Trophoblast cell (in vitro differentiated cells and primary cell): ENCODE measurements at regions not wholly inside any gene's neighbourhood (a gene's known extent, or its start where the extent isn't known, plus 50 kb on each side); places are given as distances from the start of the nearest gene placed in this dataset.

Source experiments
- DNase-seq, 2 donors: peaks; one replicate each; pipeline ENCODE4 v3.0.0-alpha.2; 2016
- H2AFZ ChIP-seq: 2 replicates; pipeline ENCODE4 v1.6.1; 2013; ENCODE audit warnings: low read length, moderate library complexity, mild to moderate bottlenecking; ENCODE audit not compliant: insufficient read depth, poor library complexity
- H2AK5ac ChIP-seq: 2 replicates; pipeline ENCODE4 v1.6.1; 2013; ENCODE audit warnings: mild to moderate bottlenecking, low read length
- H2BK120ac ChIP-seq: 2 replicates; pipeline ENCODE4 v1.6.1; 2013; ENCODE audit warnings: low read length, mild to moderate bottlenecking, moderate library complexity; ENCODE audit not compliant: insufficient read depth, poor library complexity
- H2BK12ac ChIP-seq: 2 replicates; pipeline ENCODE4 v1.6.1; 2013; ENCODE audit warnings: mild to moderate bottlenecking, low read length, moderate library complexity
- H2BK5ac ChIP-seq: 2 replicates; pipeline ENCODE4 v1.6.1; 2013; ENCODE audit warnings: low read length, low read depth, moderate library complexity, mild to moderate bottlenecking; ENCODE audit not compliant: poor library complexity
- H3K14ac ChIP-seq: 2 replicates; pipeline ENCODE4 v1.6.1; 2013; ENCODE audit warnings: mild to moderate bottlenecking, low read length
- H3K18ac ChIP-seq: 2 replicates; pipeline ENCODE4 v1.6.1; 2013; ENCODE audit warnings: mild to moderate bottlenecking, low read length
- H3K23ac ChIP-seq: 2 replicates; pipeline ENCODE4 v1.6.1; 2013; ENCODE audit warnings: low read length
- H3K27ac ChIP-seq: 2 replicates; pipeline ENCODE4 v1.5.1; 2013; ENCODE audit warnings: low read depth, mild to moderate bottlenecking, inconsistent platforms, low read length, moderate library complexity
- H3K27me3 ChIP-seq: 2 replicates; pipeline ENCODE4 v1.6.1; 2013; ENCODE audit warnings: inconsistent platforms, mild to moderate bottlenecking, low read length, moderate library complexity; ENCODE audit not compliant: insufficient read depth
- H3K36me3 ChIP-seq, 2 experiments: 1 replicate in 1 of 2; 2 replicates in 1 of 2; pipeline ENCODE4 v1.6.1; 2013; ENCODE audit warnings: low read length in 2 of 2, mild to moderate bottlenecking in 2 of 2, moderate library complexity in 1 of 2; ENCODE audit not compliant: insufficient read depth in 2 of 2, control insufficient read depth in 1 of 2
- H3K4ac ChIP-seq: 2 replicates; pipeline ENCODE4 v1.6.1; 2013; ENCODE audit warnings: low read depth, mild to moderate bottlenecking, low read length, moderate library complexity
- H3K4me1 ChIP-seq, 2 experiments: 1 replicate in 1 of 2; 2 replicates in 1 of 2; pipeline ENCODE4 v1.6.1; 2013; ENCODE audit warnings: low read length in 2 of 2, mild to moderate bottlenecking in 2 of 2, moderate library complexity in 1 of 2; ENCODE audit not compliant: insufficient read depth in 2 of 2, control insufficient read depth in 1 of 2
- H3K4me2 ChIP-seq: 2 replicates; pipeline ENCODE4 v1.6.1; 2013; ENCODE audit warnings: inconsistent platforms, mild to moderate bottlenecking, low read length, moderate library complexity
- H3K4me3 ChIP-seq: 2 replicates; pipeline ENCODE4 v1.5.1; 2013; ENCODE audit warnings: mild to moderate bottlenecking, low read depth, low read length, inconsistent platforms
- H3K79me1 ChIP-seq: one replicate; pipeline ENCODE4 v1.6.1; 2013; ENCODE audit warnings: low read length
- H3K79me2 ChIP-seq: 2 replicates; pipeline ENCODE4 v1.6.1; 2013; ENCODE audit warnings: low read length, mild to moderate bottlenecking; ENCODE audit not compliant: control insufficient read depth, insufficient read depth, poor library complexity
- H3K9ac ChIP-seq: 2 replicates; pipeline ENCODE4 v1.6.1; 2013; ENCODE audit warnings: mild to moderate bottlenecking, low read length
- H3K9me3 ChIP-seq: 2 replicates; pipeline ENCODE4 v1.6.1; 2013; ENCODE audit warnings: low read depth, mild to moderate bottlenecking, control low read depth, inconsistent platforms, low read length; ENCODE audit not compliant: insufficient read depth
- H4K12ac ChIP-seq: 2 replicates; pipeline ENCODE4 v1.6.1; 2013; ENCODE audit warnings: low read depth, mild to moderate bottlenecking, low read length, moderate library complexity
- H4K8ac ChIP-seq: 2 replicates; pipeline ENCODE4 v1.6.1; 2013; ENCODE audit warnings: low read depth, mild to moderate bottlenecking, low read length, moderate library complexity
- H4K91ac ChIP-seq: one replicate; pipeline ENCODE4 v1.6.1; 2013; ENCODE audit warnings: low read depth, mild to moderate bottlenecking, low read length, moderate library complexity
- WGBS: extraction: QIAGEN DNeasy Blood & Tissue Kit; methylation state at CpG from one replicate; pipeline ENCODE4 v1.1.7; 2013; ENCODE audit warnings: missing lambda C conversion rate; ENCODE audit not compliant: insufficient read length, insufficient coverage; ENCODE audit errors: extremely low coverage; 5-methylcytosine and 5-hydroxymethylcytosine counted together

DNA sequence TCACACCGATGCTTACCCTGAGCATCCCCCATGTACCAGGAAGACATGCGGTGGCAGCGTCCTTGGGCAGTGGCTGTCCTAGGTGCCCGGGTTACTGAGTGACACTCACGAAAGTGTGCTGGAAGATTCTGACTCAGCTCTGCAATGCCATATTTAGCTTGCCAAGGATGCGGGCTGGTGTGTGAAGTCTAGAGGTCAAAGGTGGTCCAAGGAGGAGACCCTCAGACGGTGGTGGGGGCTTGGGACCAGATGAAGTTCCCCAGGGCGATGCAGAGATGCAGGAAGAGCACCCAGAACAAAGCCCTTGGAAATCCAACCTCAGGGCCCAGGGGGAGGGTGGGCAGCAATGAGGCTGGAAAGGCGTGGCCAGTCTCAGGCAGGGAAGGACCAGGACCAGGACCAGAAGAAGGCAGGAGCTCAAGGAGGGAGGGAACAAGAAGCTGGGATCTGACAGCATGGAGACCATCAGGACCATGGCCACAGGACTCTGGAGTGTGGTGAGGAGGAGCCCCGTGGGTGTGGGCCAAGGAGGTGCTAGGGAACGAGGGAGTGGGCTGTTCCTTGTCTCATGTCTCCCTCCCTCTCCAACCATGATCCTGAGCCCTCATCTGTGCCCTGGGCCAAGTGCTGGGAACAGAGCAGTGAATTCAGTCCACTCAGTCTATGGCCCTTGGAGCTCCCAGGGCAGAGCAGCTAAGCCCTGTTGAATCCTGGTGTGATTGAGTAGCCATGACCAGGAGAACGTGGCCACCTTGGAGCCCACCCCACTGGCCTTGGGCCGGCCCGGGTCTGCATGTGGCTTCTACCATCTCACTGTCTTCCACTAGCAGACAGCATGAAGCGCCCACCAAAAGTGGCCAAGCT lies 310.1 kb upstream of the DIO3 start:
- Histone ChIP-seq H3K36me3 (no peaks in the 10 kb centered on the region), H3K27me3 (no peaks in the 10 kb centered on the region), H3K79me2 (no peaks in the 10 kb centered on the region), H3K18ac (no peak overlapping the region), H2AFZ (no peak overlapping the region), H4K12ac (no peak overlapping the region), H4K91ac (no peak overlapping the region), H3K4me1 (peaks cover 0 to under 1% of the 10 kb centered on the region in 2 experiments), H3K23ac (no peak overlapping the region), H2BK5ac (no peak overlapping the region), H2AK5ac (no peak overlapping the region), H3K79me1 (no peaks in the 10 kb centered on the region), H3K9ac (no peak overlapping the region), H3K14ac (no peak overlapping the region), H4K8ac (no peak overlapping the region), H2BK120ac (no peak overlapping the region), H3K4ac (no peak overlapping the region), H3K27ac (no peak overlapping the region), H3K4me3 (no peak overlapping the region), H3K4me2 (no peak overlapping the region), H2BK12ac (no peak overlapping the region), H3K9me3 (peaks cover 5% of the 10 kb centered on the region)
- WGBS, result no CpG with 5 or more reads among the region's 15 CpGs
- no peak for DNase-seq

DNA sequence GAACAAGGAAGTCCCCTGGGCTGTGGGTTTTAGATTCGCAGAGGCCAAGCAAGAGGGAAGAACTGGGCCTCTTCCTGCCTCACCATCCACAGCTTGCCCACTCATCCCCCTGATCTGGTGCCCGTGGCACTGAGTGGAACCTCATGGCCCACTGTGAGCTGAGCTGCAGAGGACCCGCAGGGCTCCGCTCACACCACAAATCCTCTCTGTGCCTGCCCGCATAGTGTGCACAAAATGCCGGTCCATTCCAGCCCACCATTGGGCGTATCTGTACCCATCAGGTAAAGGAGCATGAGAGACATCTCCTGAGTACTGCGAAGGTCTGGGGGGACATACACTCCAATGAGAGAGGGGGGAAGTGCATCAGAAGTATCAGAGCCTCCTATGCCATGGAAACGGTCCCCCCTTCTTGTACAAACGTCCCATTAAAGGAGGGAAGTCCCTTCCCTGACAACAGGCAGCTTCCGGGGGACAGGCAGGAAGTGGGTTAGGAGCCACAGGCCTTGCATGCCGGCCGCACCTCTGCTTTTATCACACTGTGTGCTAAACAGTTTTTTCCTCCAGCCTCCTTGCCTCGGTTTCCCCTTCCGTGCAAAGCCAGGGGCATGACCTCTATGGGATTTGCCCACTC lies 309.4 kb upstream of the DIO3 start:
- H3K4me1 ChIP-seq, result peaks cover 0 to 3% of the 10 kb centered on the region in 2 experiments
- H3K14ac ChIP-seq, result no peak overlapping the region
- no peak overlapping the region for H3K9ac ChIP-seq
- WGBS, result no CpG with 5 or more reads among the region's 15 CpGs
- no peak overlapping the region for H2BK5ac ChIP-seq
- no peak overlapping the region for H2AK5ac ChIP-seq
- H3K4me2 ChIP-seq, result no peak overlapping the region
- H3K9me3 ChIP-seq, result peaks cover 5% of the 10 kb centered on the region
- H3K79me2 ChIP-seq, result no peaks in the 10 kb centered on the region
- no peaks in the 10 kb centered on the region for H3K27me3 ChIP-seq
- H2BK120ac ChIP-seq, result no peak overlapping the region
- H3K4ac ChIP-seq, result no peak overlapping the region
- no peak overlapping the region for H2BK12ac ChIP-seq
- no peak overlapping the region for H3K18ac ChIP-seq
- no peak overlapping the region for H2AFZ ChIP-seq
- H3K4me3 ChIP-seq, result no peak overlapping the region
- no peak overlapping the region for H3K27ac ChIP-seq
- no peaks in the 10 kb centered on the region for H3K79me1 ChIP-seq
- H3K36me3 ChIP-seq, result no peaks in the 10 kb centered on the region
- H4K12ac ChIP-seq, result no peak overlapping the region
- no peak overlapping the region for H3K23ac ChIP-seq
- no peak for DNase-seq
- no peak overlapping the region for H4K8ac ChIP-seq
- no peak overlapping the region for H4K91ac ChIP-seq

DNA sequence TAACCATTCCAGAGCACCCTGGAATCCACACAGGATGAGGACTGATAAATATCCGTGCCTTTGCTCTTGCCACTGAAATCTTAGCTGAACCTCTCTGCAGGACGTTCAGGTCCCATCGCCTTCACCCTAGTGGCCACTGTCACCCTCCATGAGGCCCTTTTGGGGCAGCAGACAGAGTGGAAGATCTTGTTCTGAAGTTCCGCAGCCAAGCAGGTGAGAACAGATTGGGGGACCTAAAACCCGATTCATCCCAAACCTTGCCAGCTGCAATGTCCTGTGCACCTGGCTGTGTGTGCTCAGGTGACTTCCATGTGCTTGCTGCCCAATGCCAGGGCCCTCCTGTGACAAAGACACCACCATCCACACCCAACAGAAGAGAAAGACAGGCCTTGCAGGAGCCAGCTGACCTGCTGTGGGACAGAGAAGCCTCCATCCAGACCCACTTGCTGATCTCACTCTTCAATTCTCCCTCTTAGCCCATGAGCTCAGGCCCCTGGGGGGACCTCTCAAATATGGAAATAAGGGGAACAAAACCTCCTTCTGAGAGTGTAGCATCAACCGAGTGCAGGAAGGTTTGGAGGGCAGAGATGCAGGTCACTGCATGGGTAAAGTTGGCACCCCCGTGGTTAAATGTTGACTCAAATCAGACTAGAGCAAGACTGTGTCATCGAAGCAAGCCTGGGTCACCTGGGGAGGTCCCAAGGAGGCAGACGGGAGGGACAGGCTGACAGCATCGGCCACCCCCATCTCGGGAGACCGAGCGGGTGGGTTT lies 308.7 kb upstream of the DIO3 start:
- no peak overlapping the region for H3K4me3 ChIP-seq
- H3K27me3 ChIP-seq, result no peaks in the 10 kb centered on the region
- no peak overlapping the region for H3K27ac ChIP-seq
- no peak overlapping the region for H4K12ac ChIP-seq
- no peak overlapping the region for H4K8ac ChIP-seq
- H3K79me2 ChIP-seq, result no peaks in the 10 kb centered on the region
- no CpG with 5 or more reads among the region's 13 CpGs for WGBS
- H3K23ac ChIP-seq, result no peak overlapping the region
- no peak overlapping the region for H3K4ac ChIP-seq
- H2AFZ ChIP-seq, result no peak overlapping the region
- no peak overlapping the region for H2AK5ac ChIP-seq
- no peak overlapping the region for H3K9ac ChIP-seq
- peaks cover 0 to 3% of the 10 kb centered on the region in 2 experiments for H3K4me1 ChIP-seq
- H3K79me1 ChIP-seq, result no peaks in the 10 kb centered on the region
- no peak overlapping the region for H2BK120ac ChIP-seq
- H2BK12ac ChIP-seq, result no peak overlapping the region
- H3K14ac ChIP-seq, result no peak overlapping the region
- H4K91ac ChIP-seq, result no peak overlapping the region
- H3K9me3 ChIP-seq, result peaks cover 6% of the 10 kb centered on the region
- DNase-seq, result no peak
- H3K36me3 ChIP-seq, result no peaks in the 10 kb centered on the region
- H3K4me2 ChIP-seq, result no peak overlapping the region
- H3K18ac ChIP-seq, result no peak overlapping the region
- H2BK5ac ChIP-seq, result no peak overlapping the region

DNA sequence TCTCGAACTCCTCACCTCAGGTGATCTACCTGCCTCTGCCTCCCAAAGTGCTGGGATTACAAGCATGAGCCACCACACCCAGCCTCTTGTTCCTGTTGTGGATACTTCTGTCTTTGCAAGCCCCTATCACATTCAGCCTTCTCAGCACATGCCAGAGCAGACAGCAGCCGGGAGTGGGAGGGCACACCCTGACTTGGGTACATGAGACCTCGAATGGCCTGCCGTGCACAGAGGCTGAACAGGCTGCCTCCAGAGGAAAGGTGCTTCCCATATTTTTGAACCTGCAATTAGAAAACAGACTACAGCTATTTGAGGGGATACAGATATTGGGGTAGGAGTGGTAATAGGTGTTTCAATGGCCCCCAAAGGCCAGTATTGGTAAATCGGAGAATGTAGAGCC lies 307.3 kb upstream of the DIO3 start:
- no peak overlapping the region for H3K9ac ChIP-seq
- no peak overlapping the region for H2BK5ac ChIP-seq
- WGBS, result no CpG with 5 or more reads among the region's 5 CpGs
- H2AK5ac ChIP-seq, result no peak overlapping the region
- no peak overlapping the region for H2AFZ ChIP-seq
- no peaks in the 10 kb centered on the region for H3K79me1 ChIP-seq
- no peaks in the 10 kb centered on the region for H3K79me2 ChIP-seq
- peaks cover 6% of the 10 kb centered on the region for H3K9me3 ChIP-seq
- peaks cover 0 to 3% of the 10 kb centered on the region in 2 experiments for H3K4me1 ChIP-seq
- H3K4me2 ChIP-seq, result no peak overlapping the region
- H2BK12ac ChIP-seq, result no peak overlapping the region
- no peak overlapping the region for H3K23ac ChIP-seq
- H4K12ac ChIP-seq, result no peak overlapping the region
- H3K4me3 ChIP-seq, result no peak overlapping the region
- H4K8ac ChIP-seq, result no peak overlapping the region
- H3K27me3 ChIP-seq, result no peaks in the 10 kb centered on the region
- H3K36me3 ChIP-seq, result no peaks in the 10 kb centered on the region
- no peak overlapping the region for H3K18ac ChIP-seq
- no peak overlapping the region for H3K4ac ChIP-seq
- H4K91ac ChIP-seq, result no peak overlapping the region
- no peak overlapping the region for H3K14ac ChIP-seq
- no peak for DNase-seq
- H2BK120ac ChIP-seq, result no peak overlapping the region
- H3K27ac ChIP-seq, result no peak overlapping the region
